BLaER1 treated with 17β-estradiol and CSF1 and Interleukin-3, amounts not matched to agents 10 nM and 100 nM (cell line): ENCODE measurements at regions not wholly inside any gene's neighbourhood (a gene's known extent, or its start where the extent isn't known, plus 50 kb on each side); places are given as distances from the start of the nearest gene placed in this dataset.
"Not testable (repeated sequence)": the region's sequence is repeated elsewhere in the genome, so short reads cannot be mapped to it uniquely, and the experiment has no call there.

Experiments
- H3K27ac ChIP-seq, 11 experiments: shearing (Covaris generic); formaldehyde crosslinking; 2 replicates each; pipeline ENCODE4 v1.8.1; 2022
- H3K27me3 ChIP-seq, 11 experiments: shearing (Covaris generic); formaldehyde crosslinking; 2 replicates each; pipeline ENCODE4 v1.8.1; 2022
- H3K36me3 ChIP-seq, 11 experiments: shearing (Covaris generic); formaldehyde crosslinking; 2 replicates each; pipeline ENCODE4 v1.8.1; 2022
- H3K4me1 ChIP-seq, 10 experiments: shearing (Covaris generic); formaldehyde crosslinking; 2 replicates each; pipeline ENCODE4 v1.8.1; 2022
- H3K4me2 ChIP-seq, 11 experiments: shearing (Covaris generic); formaldehyde crosslinking; 2 replicates each; pipeline ENCODE4 v1.8.1; 2022
- H3K4me3 ChIP-seq, 10 experiments: shearing (Covaris generic); formaldehyde crosslinking; 2 replicates each; pipeline ENCODE4 v1.8.1; 2022
- H3K9ac ChIP-seq, 11 experiments: shearing (Covaris generic); formaldehyde crosslinking; 2 replicates each; pipeline ENCODE4 v1.8.1; 2022
- H3K9me3 ChIP-seq, 11 experiments: shearing (Covaris generic); formaldehyde crosslinking; replicated peaks in 1 of 11; 2 replicates each; pipeline ENCODE4 v1.8.1; 2022
- H4K20me1 ChIP-seq, 11 experiments: shearing (Covaris generic); formaldehyde crosslinking; 2 replicates each; pipeline ENCODE4 v1.8.1; 2022
- Cebpa-rat ChIP-seq, 11 experiments: shearing (Covaris generic); IDR thresholded peaks; 2 replicates each; pipeline ENCODE4 v1.8.1; 2022

GRCh38 chr2:38243186-38243880 lies 133.7 kb downstream of the ATL2 start:
- H3K27me3 ChIP-seq: no peaks in the 10 kb centered on the region
- no peaks in the 10 kb centered on the region for H3K9me3 ChIP-seq
- H3K27ac ChIP-seq: no peak overlapping the region
- no peaks in the 10 kb centered on the region for H4K20me1 ChIP-seq
- H3K4me3 ChIP-seq: no peak overlapping the region
- TF ChIP-seq Cebpa-rat (IDR thresholded peaks at IDR 0.05): no peak
- H3K4me2 ChIP-seq: no peak overlapping the region
- no peak overlapping the region for H3K9ac ChIP-seq
- no peaks in the 10 kb centered on the region for H3K4me1 ChIP-seq
- H3K36me3 ChIP-seq: no peaks in the 10 kb centered on the region

GRCh38 chr2:38239452-38239851 lies 137.6 kb downstream of the ATL2 start:
- H3K9ac ChIP-seq: no peak overlapping the region
- H4K20me1 ChIP-seq: no peaks in the 10 kb centered on the region
- no peaks in the 10 kb centered on the region for H3K27me3 ChIP-seq
- peaks cover 0 to 9% (median 0%) of the 10 kb centered on the region in 11 experiments; a peak in 2 of 22 replicates for H3K9me3 ChIP-seq
- H3K36me3 ChIP-seq: no peaks in the 10 kb centered on the region
- TF ChIP-seq Cebpa-rat (IDR thresholded peaks at IDR 0.05): no peak
- H3K27ac ChIP-seq: no peak overlapping the region
- H3K4me2 ChIP-seq: no peak overlapping the region
- no peak overlapping the region for H3K4me3 ChIP-seq
- H3K4me1 ChIP-seq: no peaks in the 10 kb centered on the region

- not testable (repeated sequence) for H3K9me3 ChIP-seq, H3K27me3 ChIP-seq, H3K4me3 ChIP-seq, H3K27ac ChIP-seq, H4K20me1 ChIP-seq, H3K4me2 ChIP-seq, H3K9ac ChIP-seq, H3K36me3 ChIP-seq, H3K4me1 ChIP-seq
These were observed 138.4 kb downstream of the ATL2 start for GRCh38 chr2:38238705-38239104.

GRCh38 chr2:38237311-38237710 lies 139.8 kb downstream of the ATL2 start:
- Histone ChIP-seq H3K4me3 (no peak overlapping the region), H3K27ac (no peak overlapping the region), H3K4me1 (no peaks in the 10 kb centered on the region), H3K27me3 (no peaks in the 10 kb centered on the region), H3K36me3 (no peaks in the 10 kb centered on the region), H3K9me3 (peaks cover 0 to 9% (median 0%) of the 10 kb centered on the region in 11 experiments; a peak in 3 of 22 replicates), H3K4me2 (no peak overlapping the region), H4K20me1 (no peaks in the 10 kb centered on the region), H3K9ac (no peak overlapping the region)
- no peak for TF ChIP-seq Cebpa-rat (IDR thresholded peaks at IDR 0.05)

GRCh38 chr2:38233231-38233983 lies 143.7 kb downstream of the ATL2 start:
- Histone ChIP-seq H3K4me1 (no peaks in the 10 kb centered on the region), H3K4me3 (no peak overlapping the region), H4K20me1 (no peaks in the 10 kb centered on the region), H3K4me2 (no peak overlapping the region), H3K9me3 (peaks cover 0 to 9% (median 0%) of the 10 kb centered on the region in 11 experiments; a peak in 4 of 22 replicates), H3K27ac (no peak overlapping the region), H3K27me3 (no peaks in the 10 kb centered on the region), H3K36me3 (no peaks in the 10 kb centered on the region), H3K9ac (no peak overlapping the region)
- no peak for TF ChIP-seq Cebpa-rat (IDR thresholded peaks at IDR 0.05)

- Histone ChIP-seq H3K27ac (no peak overlapping the region), H3K4me2 (no peak overlapping the region), H3K36me3 (no peaks in the 10 kb centered on the region), H4K20me1 (no peaks in the 10 kb centered on the region), H3K27me3 (no peaks in the 10 kb centered on the region), H3K9ac (no peak overlapping the region), H3K4me3 (no peak overlapping the region), H3K4me1 (no peaks in the 10 kb centered on the region), H3K9me3 (peaks cover 0 to 9% (median 0%) of the 10 kb centered on the region in 11 experiments; a peak in 4 of 22 replicates)
- TF ChIP-seq Cebpa-rat (IDR thresholded peaks at IDR 0.05): no peak
These were observed 144.6 kb downstream of the ATL2 start for GRCh38 chr2:38232454-38232853.

GRCh38 chr2:38230756-38231155 lies 146.3 kb downstream of the ATL2 start:
- no peaks in the 10 kb centered on the region for H3K4me1 ChIP-seq
- peaks cover 0 to 9% (median 0%) of the 10 kb centered on the region in 11 experiments; a peak in 4 of 22 replicates for H3K9me3 ChIP-seq
- TF ChIP-seq Cebpa-rat (IDR thresholded peaks at IDR 0.05): no peak
- no peak overlapping the region for H3K4me3 ChIP-seq
- H3K9ac ChIP-seq: no peak overlapping the region
- no peaks in the 10 kb centered on the region for H4K20me1 ChIP-seq
- no peaks in the 10 kb centered on the region for H3K27me3 ChIP-seq
- no peaks in the 10 kb centered on the region for H3K36me3 ChIP-seq
- H3K27ac ChIP-seq: no peak overlapping the region
- H3K4me2 ChIP-seq: no peak overlapping the region

- no peak for TF ChIP-seq Cebpa-rat (IDR thresholded peaks at IDR 0.05)
- H3K27me3 ChIP-seq: no peaks in the 10 kb centered on the region
- H3K9me3 ChIP-seq: peaks cover 0 to 4% (median 0%) of the 10 kb centered on the region in 11 experiments; a peak in 1 of 22 replicates
- H3K4me1 ChIP-seq: no peaks in the 10 kb centered on the region
- H3K36me3 ChIP-seq: no peaks in the 10 kb centered on the region
- H4K20me1 ChIP-seq: no peaks in the 10 kb centered on the region
- no peak overlapping the region for H3K4me2 ChIP-seq
- no peak overlapping the region for H3K27ac ChIP-seq
- H3K4me3 ChIP-seq: no peak overlapping the region
- H3K9ac ChIP-seq: no peak overlapping the region
These were observed 148.3 kb downstream of the ATL2 start for GRCh38 chr2:38228753-38229152.

- no peaks in the 10 kb centered on the region for H3K36me3 ChIP-seq
- H3K4me1 ChIP-seq: no peaks in the 10 kb centered on the region
- H3K4me3 ChIP-seq: no peak overlapping the region
- no peak overlapping the region for H3K9ac ChIP-seq
- H3K27ac ChIP-seq: no peak overlapping the region
- no peak overlapping the region for H3K4me2 ChIP-seq
- no peaks in the 10 kb centered on the region for H3K27me3 ChIP-seq
- H4K20me1 ChIP-seq: no peaks in the 10 kb centered on the region
- peaks cover 7 to 18% (median 10%) of the 10 kb centered on the region in 11 experiments; a peak in 21 of 22 replicates for H3K9me3 ChIP-seq
- TF ChIP-seq Cebpa-rat (IDR thresholded peaks at IDR 0.05): no peak
These were observed 149.0 kb upstream of the CYP1B1 start for GRCh38 chr2:38224821-38225437.
